ENCODE measurements at regions not wholly inside any gene's neighbourhood (a gene's known extent, or its start where the extent isn't known, plus 50 kb on each side); places are given as distances from the start of the nearest gene placed in this dataset.

GRCh38 chr1:184319879-184320278 lies 67.0 kb upstream of the C1orf21 start:
- DNase-seq (ENCODE audit: low read depth) = no peak

GRCh38 chr1:184322253-184322652 lies 64.6 kb upstream of the C1orf21 start:
- DNase-seq (ENCODE audit: low read depth) = no peak

- no peak for DNase-seq (ENCODE audit: low read depth)
These were observed 61.9 kb upstream of the C1orf21 start for GRCh38 chr1:184324972-184325371.

- DNase-seq (ENCODE audit: low read depth) = no peak
These were observed 60.6 kb upstream of the C1orf21 start for GRCh38 chr1:184326278-184326677.

- DNase-seq (ENCODE audit: low read depth) = no peak
These were observed 57.4 kb upstream of the C1orf21 start for GRCh38 chr1:184329245-184329953.

- no peak for DNase-seq (ENCODE audit: low read depth)
These were observed 56.6 kb upstream of the C1orf21 start for GRCh38 chr1:184329962-184330868.

GRCh38 chr1:184330875-184331274 lies 56.0 kb upstream of the C1orf21 start:
- DNase-seq (ENCODE audit: low read depth) = no peak
